ENCODE measurements at regions not wholly inside any gene's neighbourhood (a gene's known extent, or its start where the extent isn't known, plus 50 kb on each side); places are given as distances from the start of the nearest gene placed in this dataset.

DNA sequence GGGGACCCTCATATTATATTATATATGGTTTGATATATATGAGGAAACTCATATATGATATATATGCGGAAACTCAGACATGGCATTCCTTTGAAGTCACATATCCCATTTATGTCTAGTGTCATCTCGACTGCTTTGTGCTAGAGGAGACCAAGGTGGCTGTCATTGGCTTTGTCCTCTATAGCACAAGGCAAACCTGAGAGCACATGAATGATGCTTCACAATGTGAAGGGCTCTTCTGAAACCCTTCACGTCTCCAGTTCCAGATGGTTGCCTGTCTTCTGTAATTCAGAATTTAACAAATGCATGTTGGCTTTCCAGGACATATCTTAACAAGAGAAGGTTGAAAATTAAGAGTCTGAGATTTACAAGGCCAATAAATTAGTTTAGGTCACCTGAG, 303.6 kb downstream of the BARHL2 start:
- DNase-seq (ENCODE audit: extremely low read depth, low read depth, low spot score): no peak

DNA sequence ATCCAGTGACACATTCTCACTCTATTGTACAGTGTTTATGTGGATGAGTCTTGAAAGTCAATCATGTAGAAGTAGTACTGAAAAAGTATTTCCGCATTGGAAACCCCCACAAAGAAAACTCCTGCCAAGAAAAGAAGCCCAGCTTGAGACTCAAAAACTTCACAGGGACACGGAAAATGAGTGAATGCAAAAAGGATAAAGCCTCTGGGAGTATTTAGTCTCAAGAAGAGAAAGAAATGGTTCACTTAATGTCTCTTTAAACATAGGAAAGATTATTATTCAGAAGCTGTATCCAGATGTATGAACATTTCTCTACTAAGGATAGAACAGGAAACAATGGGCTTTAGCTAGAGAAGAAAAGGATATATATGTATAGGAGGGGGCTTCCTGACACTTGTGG, 304.5 kb downstream of the BARHL2 start:
- DNase-seq (ENCODE audit: extremely low read depth, low read depth, low spot score): no peak

DNA sequence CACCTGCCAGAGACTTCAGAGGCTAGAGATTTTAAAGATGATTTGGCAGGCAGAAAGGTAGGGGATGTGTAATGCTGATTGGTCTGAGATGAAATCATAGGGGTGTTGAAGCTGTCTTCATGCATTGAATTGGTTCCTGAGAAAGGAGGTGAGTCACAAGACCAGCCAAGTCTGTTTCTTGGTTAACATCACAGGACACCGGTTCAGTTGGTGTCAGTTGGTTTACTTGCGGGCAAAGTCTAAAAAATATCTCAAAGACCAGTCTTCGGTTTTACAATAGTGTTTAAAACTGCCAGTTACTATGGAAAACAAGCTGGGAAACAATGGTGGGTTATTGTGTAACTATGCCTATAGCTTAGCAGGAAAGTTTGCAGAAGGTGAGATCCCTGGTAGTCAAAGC, 305.9 kb downstream of the BARHL2 start:
- no peak for DNase-seq (ENCODE audit: extremely low read depth, low read depth, low spot score)

DNA sequence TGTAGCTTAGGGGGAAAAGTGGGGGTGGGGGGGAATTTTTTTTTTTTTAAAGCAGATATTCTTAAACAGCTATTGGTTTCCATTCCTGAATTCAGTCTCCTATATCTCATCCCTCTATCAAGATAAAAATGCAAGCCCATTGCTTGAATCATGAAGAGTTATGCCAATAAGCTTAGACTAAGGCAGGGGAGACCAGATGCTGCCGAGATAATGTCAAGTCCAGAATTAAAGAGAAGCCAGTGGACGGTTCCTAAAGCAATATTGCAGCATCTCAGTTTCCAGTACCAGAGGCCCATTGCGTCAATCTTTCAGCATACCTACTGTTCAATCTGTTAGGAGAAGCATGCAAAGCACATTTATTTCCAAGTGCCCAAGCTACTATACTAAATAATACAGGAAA, 309.4 kb downstream of the BARHL2 start:
- DNase-seq (ENCODE audit: extremely low read depth, low read depth, low spot score): no peak

DNA sequence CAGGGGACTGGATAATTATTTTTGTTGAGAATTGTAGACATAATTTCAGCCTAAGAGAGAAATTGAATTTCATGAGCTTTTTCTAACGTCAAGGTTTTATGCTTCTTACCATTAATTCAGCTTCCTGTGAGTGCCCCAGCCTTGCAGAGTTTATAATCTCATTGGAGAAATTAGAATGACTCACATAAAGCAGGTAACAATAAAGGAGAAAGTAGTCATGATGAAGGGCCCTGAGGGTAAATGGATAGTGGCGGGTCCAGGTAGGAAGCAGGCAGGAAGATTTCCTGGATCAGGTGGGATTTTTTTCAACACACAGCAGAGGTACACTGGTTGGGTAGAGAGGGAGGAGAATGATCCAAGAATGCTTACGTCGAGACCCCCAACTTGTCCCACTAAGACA, 311.4 kb downstream of the BARHL2 start:
- no peak for DNase-seq (ENCODE audit: extremely low read depth, low read depth, low spot score)

DNA sequence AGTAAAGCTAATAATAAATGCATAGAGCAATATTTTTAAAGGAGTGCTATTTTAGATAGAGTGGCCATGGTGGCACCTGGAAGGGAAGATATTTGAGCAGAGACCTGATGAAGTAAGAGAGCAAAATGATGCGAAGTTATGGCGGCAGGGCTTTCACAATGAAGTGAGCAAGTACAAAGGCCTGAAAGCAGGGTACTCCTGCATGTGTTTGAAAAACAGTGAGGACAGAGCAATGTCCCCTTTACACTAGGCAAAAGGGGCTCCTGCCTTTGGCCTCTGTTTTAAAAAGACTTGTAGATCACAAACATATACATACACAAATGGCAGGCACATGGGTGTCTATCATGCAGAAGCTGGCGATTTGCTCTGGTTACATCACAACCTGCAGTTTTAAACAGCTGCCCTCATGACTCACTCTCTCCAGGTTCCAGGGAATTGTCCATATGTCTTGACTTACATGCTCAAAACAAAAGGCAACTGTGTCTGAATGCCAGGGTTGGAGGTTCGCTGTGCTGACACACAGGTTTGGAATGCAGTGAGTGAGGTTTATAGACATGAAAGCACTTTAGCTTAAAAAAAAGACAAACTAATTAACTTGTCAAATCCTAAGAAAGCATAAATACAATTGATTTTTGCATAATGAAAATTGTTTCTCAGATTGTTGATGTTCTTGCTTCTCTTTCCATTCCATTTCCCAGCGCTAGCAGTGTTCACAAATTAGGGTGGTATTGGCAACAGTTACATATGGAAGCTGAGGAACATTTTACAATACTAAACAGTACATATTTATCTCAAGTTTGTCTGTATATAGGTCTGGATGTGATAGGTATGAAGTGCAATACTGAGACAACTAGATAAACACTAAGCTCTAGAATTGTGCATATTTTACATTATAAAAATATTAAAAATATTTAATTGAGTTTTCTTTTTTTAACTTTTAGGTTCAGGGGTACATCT, 313.9 kb downstream of the BARHL2 start:
- DNase-seq (ENCODE audit: extremely low read depth, low read depth, low spot score): peak; percentile 57

DNA sequence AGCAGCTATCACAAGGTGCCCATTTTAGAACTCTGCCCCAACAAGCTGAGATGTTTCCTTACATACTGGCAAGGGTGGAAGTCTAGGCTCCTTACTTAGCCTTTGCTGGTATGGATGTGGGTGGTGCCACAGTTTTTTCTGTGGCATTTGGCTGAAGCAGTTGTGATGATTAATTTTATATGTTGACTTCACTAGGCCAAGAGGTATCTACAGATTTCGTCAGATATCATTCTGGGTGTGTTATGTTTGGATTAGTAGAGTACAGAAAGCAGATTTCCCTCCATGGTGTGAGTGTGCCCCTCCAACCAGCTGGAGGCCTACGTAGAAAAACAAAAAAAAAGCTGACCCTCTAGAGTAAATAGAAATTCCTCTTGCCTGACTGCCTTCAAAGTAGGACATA, 317.0 kb downstream of the BARHL2 start:
- no peak for DNase-seq (ENCODE audit: extremely low read depth, low read depth, low spot score)

DNA sequence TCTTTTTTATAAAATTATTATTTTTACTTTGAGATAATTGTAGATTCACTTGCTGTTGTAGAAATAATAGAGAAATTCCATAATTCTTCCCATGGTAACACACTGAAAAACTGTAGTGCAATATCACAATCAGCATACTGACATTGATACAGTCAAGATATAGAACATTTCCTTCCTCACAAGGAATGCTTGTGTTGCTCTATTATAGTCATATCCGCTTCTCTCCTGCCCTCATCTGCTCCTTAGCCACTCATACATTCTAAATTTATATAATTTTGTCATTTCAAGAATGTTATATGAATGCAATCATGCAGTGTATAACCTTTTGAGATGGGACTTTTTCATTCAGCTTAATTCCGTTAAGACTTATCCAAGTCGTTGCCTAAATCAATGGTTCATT, 320.2 kb downstream of the BARHL2 start:
- no peak for DNase-seq (ENCODE audit: extremely low read depth, low read depth, low spot score)

DNA sequence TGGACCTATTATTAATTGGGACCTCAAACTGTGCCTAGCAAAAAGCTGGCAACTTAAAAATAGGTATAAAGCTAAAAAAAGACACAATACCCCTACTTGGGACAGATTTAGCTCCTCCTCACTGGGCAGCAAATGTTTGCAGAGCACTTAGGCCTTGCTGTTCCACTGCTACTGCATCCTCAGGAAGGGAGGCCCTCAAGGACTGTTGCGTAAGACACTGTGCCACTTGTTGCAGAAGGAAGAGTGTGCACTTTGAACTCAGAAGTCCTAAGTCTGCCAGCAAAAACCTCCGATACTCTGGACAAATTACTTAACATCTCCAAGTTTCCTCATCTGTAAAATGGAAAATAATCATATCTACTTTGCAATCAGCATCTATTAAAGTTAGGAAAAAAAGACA, 322.9 kb downstream of the BARHL2 start:
- no peak for DNase-seq (ENCODE audit: extremely low read depth, low read depth, low spot score)

DNA sequence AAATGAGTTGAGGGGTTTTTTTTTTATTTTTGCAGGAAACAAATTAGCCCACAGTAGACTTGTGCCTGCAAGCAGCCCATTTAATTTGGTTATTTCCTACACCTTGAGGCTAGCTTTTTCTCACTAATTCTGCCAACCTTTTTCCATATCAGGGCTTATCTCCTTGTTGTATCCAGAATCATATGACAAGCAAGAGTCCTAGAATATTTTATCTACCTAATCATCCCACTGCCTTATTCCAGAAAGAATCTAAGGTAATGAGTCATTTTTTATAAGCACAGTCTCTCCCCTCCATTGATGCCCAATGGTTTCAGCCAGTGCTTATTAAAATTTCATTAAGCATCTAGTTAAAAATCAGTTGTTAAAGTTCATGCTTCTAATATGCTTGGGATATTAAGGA, 324.1 kb downstream of the BARHL2 start:
- no peak for DNase-seq (ENCODE audit: extremely low read depth, low read depth, low spot score)

DNA sequence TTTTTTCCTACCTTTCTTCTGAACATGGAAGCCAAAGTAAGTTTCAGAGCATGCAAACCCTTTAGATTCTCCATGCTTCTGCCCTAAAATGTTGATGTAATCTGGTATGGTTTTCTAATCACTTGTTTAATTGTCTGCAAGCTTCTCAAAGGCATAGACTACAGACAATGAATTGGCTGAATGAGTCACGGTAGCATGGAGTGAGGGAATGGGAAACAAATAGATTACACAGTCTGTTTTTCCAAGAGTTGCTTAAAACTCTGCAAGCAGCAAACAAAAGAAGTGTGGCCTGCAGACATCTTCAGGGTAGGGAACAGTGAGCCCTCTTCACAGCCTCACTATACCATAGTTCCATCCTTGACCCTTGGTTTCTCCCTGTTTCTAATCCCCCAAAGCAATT, 326.0 kb downstream of the BARHL2 start:
- DNase-seq (ENCODE audit: extremely low read depth, low read depth, low spot score): no peak

DNA sequence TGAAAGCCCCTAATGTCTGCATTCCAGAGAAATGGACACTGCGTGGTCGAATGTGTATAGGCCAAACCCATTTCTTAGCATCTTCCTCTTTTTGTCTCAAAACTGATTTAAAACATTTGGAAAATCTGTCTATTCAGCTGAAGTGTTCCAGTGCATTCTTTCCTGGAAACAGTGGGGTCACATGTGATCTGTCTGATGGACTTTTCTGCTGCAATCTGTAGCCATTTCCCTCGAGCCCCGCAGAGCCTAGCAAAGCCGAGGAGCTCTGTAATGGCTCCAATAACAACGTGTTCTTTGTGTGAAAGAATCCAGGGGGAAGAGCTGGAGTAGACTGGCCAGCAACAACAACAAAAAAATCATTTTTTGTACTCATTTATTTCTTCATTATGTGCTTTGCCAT, 329.3 kb downstream of the BARHL2 start:
- no peak for DNase-seq (ENCODE audit: extremely low read depth, low read depth, low spot score)

DNA sequence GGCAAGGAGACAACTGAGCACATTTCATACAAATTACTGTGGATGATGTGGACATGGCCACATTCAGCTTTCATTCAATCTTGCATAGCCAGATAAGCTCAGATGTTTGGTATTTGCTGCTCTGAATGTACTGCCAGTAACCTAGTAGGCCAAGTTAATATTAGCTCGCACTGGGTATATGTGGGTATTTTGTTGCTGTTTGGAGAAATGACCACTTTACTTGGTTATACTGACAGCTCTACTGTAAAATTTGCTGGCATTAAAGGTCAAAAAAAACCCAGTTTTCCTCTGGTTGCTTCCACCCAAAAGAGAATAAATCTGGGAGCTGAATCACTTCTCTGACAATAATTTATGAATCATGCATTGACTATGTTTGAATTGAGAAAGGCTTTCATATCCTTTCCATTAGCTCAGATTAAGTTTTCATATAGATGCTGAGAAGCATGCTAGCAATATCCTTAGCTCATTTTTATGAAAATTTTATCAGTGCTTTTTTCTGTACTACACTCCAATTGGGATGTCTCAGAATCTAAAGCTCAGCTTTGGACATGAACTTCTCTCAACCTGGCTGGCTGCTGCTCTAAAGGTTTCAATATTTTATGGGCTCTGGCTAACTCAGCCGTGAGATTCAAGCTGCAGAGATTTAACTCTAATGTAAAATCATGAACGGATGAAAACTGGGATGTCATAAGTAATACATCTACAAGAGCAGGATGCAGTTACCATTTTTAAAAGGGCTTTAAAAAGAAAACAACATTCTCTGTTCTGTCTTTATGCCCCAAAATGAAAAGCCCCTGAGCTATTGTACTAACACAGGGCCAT, 330.0 kb downstream of the BARHL2 start:
- DNase-seq (ENCODE audit: extremely low read depth, low read depth, low spot score): no peak

DNA sequence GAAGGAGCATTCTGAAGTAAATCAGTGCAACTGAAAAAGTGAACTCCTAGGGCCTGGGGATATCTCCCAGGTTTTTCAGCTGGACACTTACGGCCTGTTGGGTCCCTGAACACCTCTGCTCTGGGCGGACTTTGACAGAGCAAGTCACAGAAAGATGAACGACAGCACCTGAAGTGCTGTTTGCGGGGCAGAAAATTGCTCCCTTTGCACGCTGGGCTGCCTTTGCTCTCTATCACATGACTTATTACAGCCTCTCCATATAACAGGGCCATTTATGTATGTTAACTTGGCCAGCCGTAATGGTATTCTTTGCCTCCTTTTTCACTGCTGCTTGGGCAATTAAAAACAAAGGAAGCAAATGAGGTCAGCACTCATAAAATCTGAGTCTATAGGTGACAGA, 332.9 kb downstream of the BARHL2 start:
- DNase-seq (ENCODE audit: extremely low read depth, low read depth, low spot score): no peak

DNA sequence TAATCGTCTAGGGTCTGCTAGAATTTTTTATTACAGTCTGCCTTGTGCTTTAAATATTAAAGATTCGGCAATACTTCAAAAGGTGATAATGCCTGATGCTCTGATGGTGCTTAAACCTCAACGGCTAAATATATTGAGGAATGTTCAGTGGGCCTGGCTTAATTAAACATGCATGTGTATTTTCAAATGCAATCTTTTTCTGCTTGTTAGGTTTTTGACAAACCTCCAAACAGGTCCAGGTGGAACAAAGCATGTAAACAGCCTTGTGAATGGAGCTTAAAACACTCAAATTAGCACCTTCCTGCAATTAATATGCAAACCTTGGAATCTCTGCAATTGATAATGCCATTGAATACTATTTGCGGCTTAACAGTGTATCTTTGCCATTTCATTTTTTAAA, 334.9 kb downstream of the BARHL2 start:
- DNase-seq (ENCODE audit: extremely low read depth, low read depth, low spot score): no peak

DNA sequence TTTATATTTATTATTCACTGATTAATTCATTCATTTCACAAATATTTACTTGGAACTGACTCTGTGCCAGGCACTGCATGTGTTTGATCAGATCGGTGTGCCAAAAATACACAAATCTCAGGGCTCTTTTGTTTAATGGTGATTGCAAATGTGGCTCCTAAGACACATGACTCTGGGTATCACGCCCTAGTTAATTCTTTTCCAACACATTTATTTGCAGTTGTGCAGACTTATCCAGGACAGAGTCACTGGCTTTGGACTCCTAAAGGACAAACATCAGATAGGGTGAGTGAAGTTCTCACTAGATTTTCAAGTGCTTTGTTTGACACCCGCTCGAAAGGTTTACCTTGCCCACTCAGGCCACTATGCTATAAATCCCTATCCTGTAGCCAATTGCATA, 335.5 kb downstream of the BARHL2 start:
- DNase-seq (ENCODE audit: extremely low read depth, low read depth, low spot score): no peak

DNA sequence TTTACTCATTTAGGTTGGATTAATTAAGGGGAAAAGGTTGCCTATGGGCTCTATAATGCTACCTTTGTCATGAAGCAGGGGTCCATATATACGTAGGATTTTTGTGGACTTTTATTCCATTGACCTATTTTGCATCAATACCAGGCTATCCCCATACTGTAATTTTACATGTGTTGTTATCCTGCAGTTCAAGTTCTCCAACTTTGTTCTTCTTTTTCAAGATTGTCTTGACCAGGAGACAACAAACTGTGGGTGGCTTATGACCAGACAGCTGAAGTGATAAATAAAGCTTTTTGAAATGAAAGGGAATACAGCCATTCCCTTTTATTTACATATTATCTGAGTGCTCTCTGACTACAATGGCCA, 345.7 kb downstream of the BARHL2 start:
- DNase-seq (ENCODE audit: extremely low read depth, low read depth, low spot score): no peak

DNA sequence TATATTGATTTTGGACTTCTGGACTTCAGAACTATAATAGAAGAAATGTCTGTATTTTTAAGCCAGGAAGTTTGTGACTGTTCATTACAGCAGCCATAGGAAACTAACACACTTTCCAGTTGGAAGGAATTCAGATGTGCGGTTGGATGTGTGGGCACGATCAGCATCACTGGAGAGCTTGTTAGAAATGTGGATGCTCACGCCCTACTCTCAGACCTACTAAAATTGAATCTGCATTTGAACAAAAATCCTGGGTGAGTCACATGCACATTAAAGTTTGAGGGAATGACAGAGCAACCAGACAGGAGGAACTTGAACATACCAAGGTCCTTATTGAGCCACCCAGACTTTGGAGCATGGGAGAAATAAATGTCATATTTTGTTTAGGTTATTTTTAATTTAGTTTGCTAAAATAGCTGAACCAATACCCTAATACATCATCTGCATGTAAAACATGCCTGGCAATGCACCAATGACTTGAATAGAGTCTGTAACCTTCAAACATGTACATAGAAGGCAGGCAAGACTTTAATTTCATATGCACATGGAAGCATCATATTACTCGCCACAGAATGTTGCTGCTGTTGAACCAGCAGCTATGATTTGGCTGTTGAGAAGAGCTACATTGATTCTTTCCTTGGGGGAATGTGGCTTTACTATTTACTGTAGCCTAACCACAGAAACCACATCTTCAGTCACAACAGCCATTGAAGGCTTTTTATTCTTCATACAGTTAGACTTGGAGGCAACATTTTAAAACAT, 346.2 kb downstream of the BARHL2 start:
- no peak for DNase-seq (ENCODE audit: extremely low read depth, low read depth, low spot score)

DNA sequence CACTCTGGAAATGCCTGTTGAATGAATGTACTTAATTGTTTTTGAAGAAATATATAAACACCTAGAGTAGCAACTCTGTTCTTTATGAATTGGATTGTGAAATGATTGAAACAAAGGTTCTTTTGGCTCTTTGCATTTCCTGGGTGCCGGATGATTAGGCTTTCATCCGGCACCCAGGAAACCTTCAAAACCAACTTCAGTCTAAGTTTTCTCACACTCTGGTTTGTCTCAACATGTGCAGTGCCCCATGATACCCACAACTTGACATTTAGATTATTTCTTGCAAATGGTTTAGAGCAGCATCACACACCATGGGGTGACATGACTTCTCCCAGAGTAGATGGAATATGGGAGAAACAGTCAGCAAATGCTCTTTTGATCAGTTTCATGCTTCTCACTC, 354.9 kb downstream of the BARHL2 start:
- DNase-seq (ENCODE audit: extremely low read depth, low read depth, low spot score): no peak

DNA sequence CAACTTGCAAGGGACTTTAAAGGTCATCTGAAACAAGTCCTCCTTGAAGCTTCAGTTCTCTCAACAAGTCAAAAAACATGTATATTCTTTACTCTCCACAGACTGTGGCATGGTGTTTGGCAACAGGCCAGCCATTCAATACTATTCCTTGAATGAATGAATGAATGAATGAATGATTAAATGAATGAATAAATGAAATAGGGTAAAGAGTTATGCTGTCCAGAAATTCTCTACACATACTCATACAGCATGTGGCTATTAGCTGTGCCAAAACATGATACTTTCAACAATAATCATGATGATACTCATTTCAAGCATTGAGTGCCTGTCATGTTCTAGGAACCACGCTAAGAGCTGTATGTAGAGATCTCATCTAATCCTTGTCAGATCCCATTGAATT, 356.1 kb downstream of the BARHL2 start:
- DNase-seq (ENCODE audit: extremely low read depth, low read depth, low spot score): no peak

DNA sequence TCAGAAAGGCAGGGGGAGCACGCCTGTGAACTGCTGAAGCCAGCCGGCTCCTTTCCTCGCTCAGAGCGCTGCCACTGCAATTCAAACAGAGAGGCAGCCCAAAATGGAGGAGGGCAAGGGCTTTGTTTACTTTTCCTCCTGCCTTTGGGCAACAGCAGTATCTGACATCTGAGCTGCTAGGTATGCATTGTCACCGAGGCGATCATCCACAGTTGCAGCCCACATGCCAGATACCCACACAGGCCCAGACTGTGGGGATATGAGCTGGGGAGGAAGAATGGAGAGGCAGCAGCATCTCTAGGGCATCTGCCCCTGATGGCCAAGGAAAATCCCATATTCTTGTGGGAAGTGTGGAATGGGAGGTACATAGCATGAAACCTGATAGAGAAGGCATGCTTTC, 357.1 kb downstream of the BARHL2 start:
- no peak for DNase-seq (ENCODE audit: extremely low read depth, low read depth, low spot score)
